HG02759 (cell line): ENCODE measurements at regions not wholly inside any gene's neighbourhood (a gene's known extent, or its start where the extent isn't known, plus 50 kb on each side); places are given as distances from the start of the nearest gene placed in this dataset.

Source experiments
- ATAC-seq: cut with Tn5 transposase; IDR thresholded peaks from one replicate; pipeline ENCODE4 v1.9.1; 2021; ENCODE audit warnings: mild to moderate bottlenecking, moderate library complexity; ENCODE audit not compliant: unreplicated experiment

DNA sequence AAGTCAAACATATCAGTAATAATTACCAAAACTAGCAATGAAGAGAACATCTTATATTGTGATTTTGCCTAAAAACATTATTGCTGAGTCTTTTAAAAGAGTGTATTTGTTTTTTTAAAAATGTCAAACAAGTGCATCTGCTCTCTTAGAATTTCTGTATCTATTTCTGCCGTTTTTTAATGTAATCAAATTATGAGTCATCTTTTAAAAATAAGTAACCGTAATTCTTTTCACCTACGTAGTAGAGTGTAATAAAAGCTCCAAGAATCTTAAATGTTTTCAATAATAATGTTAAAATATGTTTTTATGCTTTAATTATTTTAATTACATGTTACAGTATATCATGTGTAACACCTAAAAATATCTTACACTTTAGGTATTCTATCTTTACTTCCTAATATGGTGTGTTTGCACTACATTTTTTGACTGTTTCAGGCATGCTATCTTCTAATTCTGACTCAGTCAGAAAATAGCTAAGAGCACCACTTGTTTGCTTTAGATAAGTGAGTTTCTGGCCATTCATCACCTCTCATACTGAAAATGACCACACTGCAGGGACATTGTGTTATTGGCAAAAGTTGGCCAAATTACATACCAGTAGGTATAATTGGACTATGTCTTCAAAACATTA is 368.5 kb downstream of the PCDH7 start:
- ATAC-seq: no peak

DNA sequence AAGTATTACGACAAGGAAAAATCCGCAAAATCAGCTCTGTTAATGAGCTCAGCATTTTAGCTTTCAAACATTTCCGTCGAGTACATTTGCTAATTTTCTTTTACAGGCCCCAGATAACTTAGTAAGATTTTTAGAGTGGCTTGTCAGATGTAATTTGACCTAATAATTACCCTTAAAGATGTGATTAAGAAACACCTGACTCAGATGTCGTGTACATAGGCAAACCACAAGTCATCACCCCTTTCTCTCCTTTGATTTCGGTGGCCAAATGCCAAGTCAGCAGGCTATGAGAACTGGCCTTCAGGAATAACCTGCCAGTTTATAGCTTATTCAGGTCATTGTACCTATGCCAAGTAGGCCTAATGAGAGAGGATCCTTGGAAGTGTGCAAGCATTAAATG is 369.6 kb downstream of the PCDH7 start:
- no peak for ATAC-seq

DNA sequence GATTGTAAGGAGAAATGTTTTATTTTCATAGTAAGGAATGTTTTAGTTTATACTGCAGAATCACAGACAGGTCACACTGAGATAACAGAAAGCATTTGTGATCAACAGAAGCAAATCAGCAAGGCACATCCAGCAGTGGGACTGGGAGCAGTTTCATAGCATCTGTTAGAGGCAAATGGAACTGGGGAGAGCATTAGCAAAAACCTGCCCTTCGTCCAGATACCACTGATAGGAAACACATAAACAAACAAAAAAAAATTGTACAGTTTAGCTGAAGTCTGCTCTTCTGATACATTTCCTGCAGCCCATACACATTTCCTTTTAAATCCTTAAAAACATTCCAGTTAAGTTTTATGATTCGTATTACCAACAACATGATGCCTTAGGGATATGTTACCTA is 374.3 kb downstream of the PCDH7 start:
- ATAC-seq: no peak

DNA sequence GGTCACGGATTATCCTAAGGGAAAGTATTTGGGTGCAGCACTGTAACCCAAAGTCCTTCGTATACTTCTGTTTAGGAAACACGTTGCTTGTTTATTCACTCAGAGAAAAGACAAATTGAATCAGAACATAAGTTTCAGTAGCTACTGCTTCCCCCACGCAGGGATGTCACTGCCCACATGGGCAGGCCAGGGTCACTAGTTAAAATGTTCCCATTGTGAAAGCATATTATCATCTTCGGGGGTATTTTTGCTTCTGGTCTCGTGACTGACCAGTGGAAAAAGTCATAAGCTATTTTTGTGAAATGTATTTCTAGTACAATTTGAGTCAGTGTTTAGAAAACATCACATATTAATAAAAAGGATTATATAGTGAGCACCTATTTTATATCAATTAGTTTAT is 377.8 kb downstream of the PCDH7 start:
- no peak for ATAC-seq

DNA sequence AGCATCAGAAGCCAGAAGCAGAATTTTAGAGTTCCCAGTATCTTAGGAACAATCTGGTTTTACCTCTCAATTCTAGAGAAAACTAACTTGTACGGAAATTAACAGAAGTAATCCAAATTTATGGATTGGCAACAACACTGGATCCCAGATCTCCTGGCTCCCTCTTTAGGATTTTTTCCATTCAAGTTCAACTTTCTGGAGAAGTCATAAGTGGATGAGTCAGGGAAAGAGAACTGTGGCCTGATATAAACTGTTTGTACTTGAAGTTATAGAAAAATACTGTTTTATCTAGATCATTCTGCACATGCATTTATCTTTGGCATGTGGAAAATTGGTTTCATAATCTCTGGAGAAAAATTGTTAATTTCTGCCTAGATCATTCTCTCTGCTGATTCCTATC is 380.4 kb downstream of the PCDH7 start:
- ATAC-seq: no peak

DNA sequence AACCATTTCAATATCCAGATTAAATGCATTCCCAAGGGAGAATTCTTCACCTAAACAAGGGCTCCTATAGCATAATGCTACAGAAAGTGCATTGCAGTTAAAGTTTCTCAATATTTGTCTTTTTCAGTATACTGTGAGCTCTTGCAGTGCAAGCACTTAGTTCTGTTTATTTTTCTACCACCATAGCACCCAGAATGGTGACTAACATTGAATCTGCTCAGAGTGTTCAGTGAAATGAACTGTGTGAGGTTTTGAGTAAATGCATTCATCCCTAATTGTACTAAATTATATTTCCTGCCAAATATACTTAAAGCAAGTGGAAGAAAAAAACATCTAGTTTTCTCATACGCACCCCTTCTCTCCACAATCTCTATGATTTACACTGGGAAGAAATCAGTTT is 383.9 kb downstream of the PCDH7 start:
- ATAC-seq: no peak

- no peak for ATAC-seq
These were observed 384.4 kb downstream of the PCDH7 start for GRCh38 chr4:31104577-31104976.

DNA sequence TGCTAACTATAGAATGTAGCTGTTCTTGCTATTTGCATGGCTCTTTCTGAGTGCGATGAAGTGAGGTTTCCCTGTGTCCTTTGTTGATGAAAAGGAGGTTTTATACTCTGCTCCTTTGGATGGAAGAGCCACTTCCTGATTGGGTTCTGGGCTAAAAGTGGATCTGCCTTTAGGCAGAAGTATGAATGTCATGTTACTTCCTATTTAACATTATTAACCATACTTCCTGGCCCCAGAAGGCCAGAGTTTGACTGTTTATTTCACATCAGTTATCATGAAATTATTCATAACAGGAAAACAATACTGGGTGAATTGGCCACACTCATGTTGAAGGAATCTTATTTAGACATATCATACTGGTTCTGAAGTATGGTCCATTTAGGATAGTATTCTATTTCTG is 386.2 kb downstream of the PCDH7 start:
- ATAC-seq: no peak

DNA sequence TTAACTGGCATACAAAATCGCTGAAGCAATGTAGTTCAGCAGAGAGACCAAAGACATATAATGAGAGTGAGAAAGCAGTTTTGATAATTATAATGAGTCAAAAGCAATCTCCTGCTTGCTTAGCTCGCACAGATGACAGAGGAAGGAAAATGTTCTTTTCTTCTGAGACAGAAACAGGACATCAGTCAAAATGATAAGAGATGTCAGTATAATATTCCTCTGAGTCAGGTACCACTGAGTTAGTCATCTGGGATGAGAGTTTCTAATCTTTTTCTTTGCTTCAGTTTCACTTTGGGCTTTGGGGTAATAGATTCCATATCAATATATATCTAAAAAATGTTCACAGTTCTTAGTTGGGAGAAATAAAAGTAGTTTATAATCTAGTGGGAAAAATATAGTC is 387.2 kb downstream of the PCDH7 start:
- ATAC-seq: no peak

- no peak for ATAC-seq
These were observed 388.6 kb downstream of the PCDH7 start for GRCh38 chr4:31108762-31109161.

DNA sequence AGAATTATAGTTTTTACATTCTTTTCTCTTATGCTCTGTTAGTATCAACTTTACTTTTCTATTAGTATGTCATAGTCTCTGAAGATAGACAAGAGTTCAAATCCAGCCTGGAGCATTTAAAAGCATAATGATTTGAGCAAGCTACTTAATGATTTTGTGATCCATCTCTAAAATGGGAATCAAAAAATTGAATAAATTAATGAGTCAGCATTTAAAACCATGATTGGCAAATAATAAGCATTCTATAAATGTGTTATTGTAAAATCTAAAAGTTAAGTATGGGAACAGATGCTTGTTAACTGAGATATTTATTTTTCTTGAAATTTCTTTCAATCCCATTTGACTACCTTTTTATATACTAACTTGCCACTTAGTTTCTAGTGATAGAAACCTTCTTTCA is 391.6 kb downstream of the PCDH7 start:
- ATAC-seq: no peak

GRCh38 chr4:31114816-31115215 is 394.6 kb downstream of the PCDH7 start:
- no peak for ATAC-seq

DNA sequence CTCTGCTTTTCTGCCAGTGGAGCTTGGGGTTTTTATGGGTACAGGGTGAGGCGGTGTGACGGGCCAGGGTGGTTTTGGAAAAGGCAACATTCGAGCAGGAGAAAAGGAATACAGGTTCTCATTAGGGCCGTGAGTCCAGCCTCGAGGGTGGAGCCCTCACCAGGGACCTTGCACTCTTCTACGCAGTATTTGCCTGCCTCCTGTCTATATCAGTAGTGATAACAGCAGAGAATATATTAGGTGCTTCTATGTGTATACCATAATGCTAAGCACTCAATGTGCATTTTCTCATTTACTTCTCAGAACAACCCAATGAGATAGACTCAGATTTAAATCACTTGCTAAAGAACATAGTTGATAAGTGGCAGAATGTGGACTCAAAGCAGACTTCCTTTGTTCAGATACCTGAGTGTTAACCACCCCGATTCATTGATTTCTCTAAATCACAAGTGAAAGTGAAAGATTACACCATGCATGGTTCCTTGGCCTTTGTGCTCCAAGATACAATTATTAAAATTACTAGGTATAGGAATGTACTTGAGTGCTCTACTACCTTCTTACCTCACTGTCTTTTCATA is 403.9 kb downstream of the PCDH7 start:
- ATAC-seq: no peak

GRCh38 chr4:31125061-31125460 is 404.9 kb downstream of the PCDH7 start:
- no peak for ATAC-seq

GRCh38 chr4:31125496-31125895 is 405.3 kb downstream of the PCDH7 start:
- ATAC-seq: no peak

- no peak for ATAC-seq
These were observed 406.8 kb downstream of the PCDH7 start for GRCh38 chr4:31126881-31127398.

- ATAC-seq: no peak
These were observed 410.8 kb downstream of the PCDH7 start for GRCh38 chr4:31130930-31131329.

- no peak for ATAC-seq
These were observed 414.6 kb downstream of the PCDH7 start for GRCh38 chr4:31134720-31135119.

DNA sequence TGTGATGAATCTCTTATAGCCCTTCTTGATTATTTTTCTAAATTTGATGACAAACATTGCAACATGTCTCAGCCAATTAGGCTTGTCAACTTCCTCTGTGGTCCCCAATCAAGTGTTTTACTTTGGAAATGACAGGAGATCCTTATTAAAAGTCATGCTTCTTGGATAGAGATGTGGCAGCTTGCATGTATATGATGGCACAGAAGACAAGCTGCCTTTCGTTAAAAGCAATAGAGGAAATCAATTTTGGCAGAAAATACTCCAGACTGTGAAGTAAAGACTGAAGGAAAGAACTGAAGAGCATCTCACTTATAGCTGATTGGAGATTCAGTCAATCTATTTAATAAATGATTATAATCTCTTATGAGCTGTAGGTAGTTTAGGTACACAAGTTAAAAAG is 419.6 kb downstream of the PCDH7 start:
- ATAC-seq: no peak

- ATAC-seq: no peak
These were observed 421.1 kb downstream of the PCDH7 start for GRCh38 chr4:31141095-31141831.

DNA sequence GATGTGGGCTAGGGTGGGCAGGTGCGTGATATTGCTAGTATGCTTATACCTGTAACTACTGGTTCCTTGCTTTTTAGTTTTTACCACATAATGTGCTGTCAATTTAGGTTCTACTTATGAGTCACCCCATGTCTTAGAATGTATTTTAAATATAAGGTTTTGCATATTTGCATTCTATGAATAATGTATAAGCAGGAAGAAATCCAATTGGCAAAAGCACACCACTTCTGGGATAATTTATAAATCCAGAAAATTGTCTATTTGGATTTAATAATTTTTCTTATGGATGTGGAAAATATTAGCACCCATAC is 421.6 kb downstream of the PCDH7 start:
- no peak for ATAC-seq

DNA sequence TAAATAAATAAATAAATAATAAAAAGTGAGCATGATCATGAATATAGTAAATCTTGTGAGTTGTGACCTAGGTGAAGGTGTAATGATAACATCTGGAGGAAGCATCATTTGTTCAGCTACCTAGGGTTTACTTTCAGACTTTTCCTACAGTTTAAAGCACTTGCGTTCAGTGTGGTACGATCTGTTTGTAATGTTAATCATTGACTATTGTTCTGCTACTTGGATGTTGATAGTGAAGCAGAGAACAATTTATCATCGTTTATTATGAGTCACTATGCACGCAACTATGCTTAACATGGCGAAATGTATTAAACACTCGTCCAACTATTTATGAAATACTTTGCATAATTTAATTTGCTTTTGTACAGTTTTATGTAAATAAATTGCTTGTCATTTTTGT is 426.2 kb downstream of the PCDH7 start:
- no peak for ATAC-seq
